OCI-LY7 (cell line): ENCODE measurements at regions not wholly inside any gene's neighbourhood (a gene's known extent, or its start where the extent isn't known, plus 50 kb on each side); places are given as distances from the start of the nearest gene placed in this dataset.

ENCODE experiments used
- BruUV-seq: library from RNA; stranded (reverse); fragments of 400-500 nt; replicated peaks from 2 replicates; lab custom pipeline; 2021; lab: Mats Ljungman, UMichigan
- CTCF ChIA-PET: fragments of 300-600 bp; sonication (Branson Sonifier 250); formaldehyde crosslinking; loops from one replicate; lab custom pipeline; 2022; ENCODE audit warnings: antibody characterized with exemption; ENCODE audit not compliant: unreplicated experiment; lab: Charles Lee
- POLR2A ChIA-PET: fragments of 300-600 bp; sonication (Branson Sonifier 250); formaldehyde crosslinking; loops from one replicate; lab custom pipeline; 2022; ENCODE audit warnings: antibody characterized with exemption; lab: Charles Lee
- DNase-seq: peaks from one replicate; pipeline ENCODE4 v3.0.0-alpha.2; 2015; ENCODE audit warnings: low spot score
- H2AFZ ChIP-seq: fragments of 200-600 bp; sonication (generic), shearing (Covaris generic); 2 replicates; pipeline ENCODE4 v1.6.1; 2014; ENCODE audit warnings: mild to moderate bottlenecking, antibody characterized with exemption, low read length, moderate library complexity
- H3K27ac ChIP-seq: fragments of 200-600 bp; sonication (generic); 2 replicates; pipeline ENCODE4 v1.5.1; 2014; ENCODE audit warnings: mixed run types, low read depth, mild to moderate bottlenecking, moderate library complexity, low read length, inconsistent platforms; ENCODE audit not compliant: poor library complexity, severe bottlenecking
- H3K36me3 ChIP-seq: fragments of 200-600 bp; sonication (generic); 2 replicates; pipeline ENCODE4 v1.6.1; 2014; ENCODE audit warnings: mild to moderate bottlenecking, antibody characterized with exemption, low read length, moderate library complexity, mixed read lengths; ENCODE audit not compliant: insufficient read depth
- H3K4me1 ChIP-seq: fragments of 200-600 bp; sonication (generic); 2 replicates; pipeline ENCODE4 v1.5.1; 2014; ENCODE audit warnings: mild to moderate bottlenecking, low read length; ENCODE audit not compliant: insufficient read depth, poor library complexity, severe bottlenecking
- H3K4me2 ChIP-seq: fragments of 200-600 bp; sonication (generic); 2 replicates; pipeline ENCODE4 v1.6.1; 2014; ENCODE audit warnings: mild to moderate bottlenecking, low read length
- H3K4me3 ChIP-seq: fragments of 200-600 bp; sonication (generic); 2 replicates; pipeline ENCODE4 v1.5.1; 2014; ENCODE audit warnings: mild to moderate bottlenecking, low read depth, low read length; ENCODE audit not compliant: poor library complexity, severe bottlenecking
- H3K79me2 ChIP-seq: fragments of 200-600 bp; sonication (generic); 2 replicates; pipeline ENCODE4 v1.6.1; 2016; ENCODE audit warnings: low read depth, mild to moderate bottlenecking, low read length, moderate library complexity, mixed read lengths; ENCODE audit not compliant: insufficient read depth
- H3K9me2 ChIP-seq: fragments of 200-600 bp; sonication (generic); 2 replicates; pipeline ENCODE4 v1.6.1; 2016; ENCODE audit warnings: mild to moderate bottlenecking, low read length, mixed read lengths; ENCODE audit not compliant: insufficient read depth
- H3K9me3 ChIP-seq: fragments of 200-600 bp; sonication (generic); 2 replicates; pipeline ENCODE4 v1.6.1; 2014; ENCODE audit warnings: mild to moderate bottlenecking, mixed run types, low read length, mixed read lengths
- H4K20me1 ChIP-seq: fragments of 200-600 bp; sonication (generic); 2 replicates; pipeline ENCODE4 v1.6.1; 2014; ENCODE audit warnings: mild to moderate bottlenecking, antibody characterized with exemption, low read length, moderate library complexity, mixed read lengths; ENCODE audit not compliant: insufficient read depth
- CTCF ChIP-seq: fragments of 200-600 bp; sonication (generic); conservative IDR thresholded peaks from 2 replicates; pipeline ENCODE4 v1.5.1; 2014; ENCODE audit warnings: mild to moderate bottlenecking, antibody characterized with exemption, low read length, moderate library complexity, mixed read lengths
- EZH2phosphoT487 ChIP-seq: fragments of 200-600 bp; sonication (generic); IDR thresholded peaks from 2 replicates; pipeline ENCODE4 v1.6.1; 2018; ENCODE audit warnings: low read depth, borderline replicate concordance, mild to moderate bottlenecking, mixed run types, antibody characterized with exemption, low read length, moderate library complexity, mixed read lengths
- intact Hi-C: fragments of 100-400 bp; cut with micrococcal nuclease; formaldehyde crosslinking; loops from one replicate; pipeline ENCODE4 v1.10.0; 2022; ENCODE audit not compliant: unreplicated experiment

DNA sequence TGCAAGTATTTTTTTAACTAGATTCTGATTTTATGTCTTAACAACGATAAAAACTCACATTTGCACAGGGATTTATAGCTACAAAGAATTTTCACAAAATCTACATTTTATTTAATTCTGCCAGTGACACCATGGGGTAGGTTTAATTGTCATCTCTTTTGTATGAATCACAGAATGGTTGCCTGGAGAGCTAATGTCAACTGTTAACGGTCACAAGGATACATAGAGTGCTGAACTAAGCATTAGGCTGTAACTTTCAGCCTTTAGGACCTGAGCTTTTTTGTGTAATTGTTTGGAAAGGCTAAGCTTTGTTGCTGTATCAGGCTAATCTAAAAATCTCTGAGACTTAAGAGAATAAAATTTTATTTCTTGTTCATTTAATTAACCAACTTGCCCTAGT is 465.3 kb upstream of the TBX3 start:
- POLR2A ChIA-PET = interaction anchor here (0.7 kb wide), 1 partner anchor 82 kb away, joined by 3 read pairs; no protein-coding TSS in a partner anchor
- Histone ChIP-seq H3K4me2 (no peak overlapping the region), H3K4me3 (no peak overlapping the region), H3K36me3 (no peaks in the 10 kb centered on the region), H4K20me1 (no peaks in the 10 kb centered on the region), H3K9me2 (no peaks in the 10 kb centered on the region), H3K4me1 (no peaks in the 10 kb centered on the region), H3K27ac (no peak overlapping the region), H2AFZ (peak overlapping the region; percentile 71; the same call in 1 of the 2 replicates), H3K9me3 (no peaks in the 10 kb centered on the region), H3K79me2 (no peaks in the 10 kb centered on the region)
- BruUV-seq = no TSS peak
- no peak for DNase-seq
- TF ChIP-seq CTCF = no peak
- no peak for TF ChIP-seq EZH2phosphoT487
- intact Hi-C loops = no loop called here
- CTCF ChIA-PET = no interaction called here

DNA sequence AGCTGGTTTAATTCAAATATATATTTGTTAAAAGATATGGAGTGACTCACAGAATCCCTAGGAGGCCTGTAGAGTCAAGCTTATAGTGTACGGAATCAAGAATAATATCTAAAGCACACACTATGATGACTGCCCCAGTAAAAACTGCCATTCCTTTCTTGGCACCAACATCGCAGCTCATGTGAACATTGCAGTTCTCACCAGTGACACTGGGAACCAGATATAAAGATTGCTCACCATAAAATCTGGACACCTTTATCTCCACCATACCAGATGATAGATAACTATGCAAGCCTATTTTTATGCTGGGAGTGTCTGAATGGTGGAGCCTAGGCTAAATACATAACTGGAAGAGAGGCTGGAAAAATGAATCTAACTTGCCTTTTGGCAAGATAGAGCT is 463.9 kb upstream of the TBX3 start:
- CTCF ChIA-PET = no interaction called here
- Histone ChIP-seq H3K79me2 (no peaks in the 10 kb centered on the region), H3K4me1 (no peaks in the 10 kb centered on the region), H3K9me3 (no peaks in the 10 kb centered on the region), H2AFZ (no peak overlapping the region), H3K36me3 (no peaks in the 10 kb centered on the region), H3K9me2 (no peaks in the 10 kb centered on the region), H3K4me3 (no peak overlapping the region), H3K4me2 (no peak overlapping the region), H3K27ac (no peak overlapping the region), H4K20me1 (no peaks in the 10 kb centered on the region)
- intact Hi-C loops = no loop called here
- TF ChIP-seq CTCF (no peak), EZH2phosphoT487 (no peak)
- POLR2A ChIA-PET = interaction anchor here (0.5 to 0.6 kb wide), 2 partner anchors 174 to 384 kb away, joined by 5 to 6 read pairs; no protein-coding TSS in a partner anchor
- BruUV-seq = no TSS peak
- DNase-seq = no peak

DNA sequence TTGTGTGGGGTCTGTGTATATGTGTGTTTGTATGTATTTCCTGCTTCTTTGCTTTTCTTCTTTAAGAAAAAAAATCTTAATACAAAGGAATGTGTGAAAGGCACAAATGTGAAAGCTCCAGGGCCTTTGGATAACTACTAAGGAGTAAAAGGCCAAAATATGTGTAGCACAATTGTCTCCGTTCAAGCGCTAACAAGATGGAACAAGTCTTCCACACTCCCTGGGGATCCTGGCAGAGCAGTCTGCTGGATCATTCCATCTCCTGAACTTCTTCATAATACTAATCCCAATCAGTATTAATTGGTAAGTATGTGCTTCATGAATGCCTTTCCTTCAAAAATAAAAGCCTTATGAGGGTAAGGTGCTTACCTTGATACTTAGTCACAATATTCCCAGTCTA is 462.5 kb upstream of the TBX3 start:
- Histone ChIP-seq H3K4me3 (no peak overlapping the region), H3K27ac (no peak overlapping the region), H4K20me1 (no peaks in the 10 kb centered on the region), H3K36me3 (no peaks in the 10 kb centered on the region), H3K79me2 (no peaks in the 10 kb centered on the region), H3K9me2 (no peaks in the 10 kb centered on the region), H3K4me1 (no peaks in the 10 kb centered on the region), H2AFZ (no peak overlapping the region), H3K4me2 (no peak overlapping the region), H3K9me3 (no peaks in the 10 kb centered on the region)
- DNase-seq = no peak
- CTCF ChIA-PET = no interaction called here
- no peak for TF ChIP-seq CTCF
- POLR2A ChIA-PET = no interaction called here
- intact Hi-C loops = no loop called here
- BruUV-seq = no TSS peak
